Upper lobe of left lung (tissue), 6 donors: ENCODE measurements at regions not wholly inside any gene's neighbourhood (a gene's known extent, or its start where the extent isn't known, plus 50 kb on each side); places are given as distances from the start of the nearest gene placed in this dataset.

Experiments used
- ATAC-seq, 2 donors: fragments of 200-7000 bp; cut with Tn5 transposase; one replicate each; pipeline ENCODE4 v1.9.1; 2022; ENCODE audit warnings: mild to moderate bottlenecking in 2 of 2, moderate library complexity in 2 of 2; ENCODE audit not compliant: low FRiP score in 2 of 2
- DNase-seq, 2 donors: peaks; one replicate each; pipeline ENCODE4 v3.0.0-alpha.2; 2019 to 2020
- H3K27ac ChIP-seq, 4 donors: fragments of 200-600 bp; sonication (generic); one replicate each; pipeline ENCODE4 v1.5.1; 2016 to 2019
- H3K27me3 ChIP-seq, 4 donors: fragments of 200-600 bp; sonication (generic); one replicate each; pipeline ENCODE4 v1.5.1; 2017 to 2019
- H3K36me3 ChIP-seq, 4 donors: fragments of 200-600 bp; sonication (generic); one replicate each; pipeline ENCODE4 v1.5.1; 2016 to 2019
- H3K4me1 ChIP-seq, 4 donors: fragments of 200-600 bp; sonication (generic); one replicate each; pipeline ENCODE4 v1.5.1; 2018 to 2019
- H3K4me3 ChIP-seq, 4 donors: fragments of 200-600 bp; sonication (generic); one replicate each; pipeline ENCODE4 v1.5.1; 2017 to 2019; ENCODE audit warnings: mild to moderate bottlenecking in 2 of 4, moderate library complexity in 1 of 4
- H3K9me3 ChIP-seq, 4 donors: fragments of 200-600 bp; sonication (generic); one replicate each; pipeline ENCODE4 v1.5.1; 2018 to 2019
- CTCF ChIP-seq, 6 experiments: fragments of 450-650 bp in 4 of 6; fragments of 200-600 bp in 2 of 6; sonication (generic) in 2 of 6; IDR thresholded peaks; one replicate each; pipeline ENCODE4 v1.5.1; 2016 to 2019; ENCODE audit warnings: antibody characterized with exemption in 6 of 6
- EP300 ChIP-seq, 4 donors: sonication (generic); formaldehyde crosslinking; IDR thresholded peaks; one replicate each; pipeline ENCODE4 v1.5.1; 2017; ENCODE audit warnings: antibody characterized with exemption in 4 of 4, control low read depth in 2 of 4
- POLR2A ChIP-seq, 4 donors: fragments of 450-650 bp; IDR thresholded peaks; one replicate each; pipeline ENCODE4 v1.5.1; 2016 to 2017; ENCODE audit warnings: antibody characterized with exemption in 4 of 4, mild to moderate bottlenecking in 2 of 4
- POLR2AphosphoS5 ChIP-seq, 2 donors: sonication (generic); formaldehyde crosslinking; IDR thresholded peaks; one replicate each; pipeline ENCODE4 v1.5.1; 2017; ENCODE audit warnings: antibody characterized with exemption in 2 of 2
- WGBS, 2 donors: methylation state at CpG; one replicate each; pipeline ENCODE4 v1.1.5; 2017 to 2018; 5-methylcytosine and 5-hydroxymethylcytosine counted together
- donor health status: DM: no; HTN: no; CAD: no; lungs with moderate emphysema.
- donor health status: DM: no; HTN: yes; CAD: no; lungs with severe emphysema.

GRCh38 chr17:34125010-34125409, 130.1 kb upstream of the CCL2 start:
- Histone ChIP-seq H3K27ac (no peak overlapping the region), H3K36me3 (no peaks in the 10 kb centered on the region), H3K4me3 (no peak overlapping the region), H3K4me1 (no peaks in the 10 kb centered on the region), H3K27me3 (no peaks in the 10 kb centered on the region), H3K9me3 (no peaks in the 10 kb centered on the region)
- ATAC-seq: no peak
- WGBS, 2 donors: 79 to 82% methylated on average over 6 of the region's 6 CpGs
- no peak for DNase-seq
- TF ChIP-seq CTCF (IDR thresholded peaks at IDR 0.05): no peak
- no peak for TF ChIP-seq POLR2A (IDR thresholded peaks at IDR 0.05)

- ATAC-seq (no peak), DNase-seq (no peak)
- Histone ChIP-seq H3K4me3 (no peak overlapping the region), H3K4me1 (no peaks in the 10 kb centered on the region), H3K9me3 (no peaks in the 10 kb centered on the region), H3K27ac (no peak overlapping the region), H3K36me3 (no peaks in the 10 kb centered on the region), H3K27me3 (no peaks in the 10 kb centered on the region)
- 86 to 92% methylated on average over 3 of the region's 3 CpGs for WGBS, 2 donors
- TF ChIP-seq POLR2A (IDR thresholded peaks at IDR 0.05) (no peak), POLR2AphosphoS5 (IDR thresholded peaks at IDR 0.05) (no peak), CTCF (IDR thresholded peaks at IDR 0.05) (no peak), EP300 (IDR thresholded peaks at IDR 0.05) (no peak)
These were observed 129.2 kb upstream of the CCL2 start for GRCh38 chr17:34125921-34126320.

GRCh38 chr17:34126496-34126895, 128.6 kb upstream of the CCL2 start:
- H3K36me3 ChIP-seq: no peaks in the 10 kb centered on the region
- H3K27ac ChIP-seq: no peak overlapping the region
- ATAC-seq (no peak), DNase-seq (no peak)
- no peaks in the 10 kb centered on the region for H3K9me3 ChIP-seq
- no peaks in the 10 kb centered on the region for H3K4me1 ChIP-seq
- no peaks in the 10 kb centered on the region for H3K27me3 ChIP-seq
- no peak for TF ChIP-seq CTCF (IDR thresholded peaks at IDR 0.05)
- H3K4me3 ChIP-seq: no peak overlapping the region
- whole genome bisulfite sequencing, 2 donors: 79 to 89% methylated on average over 3 to 7 of the region's 7 CpGs

- Histone ChIP-seq H3K4me3 (no peak overlapping the region), H3K27me3 (no peaks in the 10 kb centered on the region), H3K36me3 (no peaks in the 10 kb centered on the region), H3K27ac (no peak overlapping the region), H3K4me1 (no peaks in the 10 kb centered on the region), H3K9me3 (no peaks in the 10 kb centered on the region)
- no peak for TF ChIP-seq POLR2A (IDR thresholded peaks at IDR 0.05)
- TF ChIP-seq POLR2AphosphoS5 (IDR thresholded peaks at IDR 0.05): no peak
- TF ChIP-seq EP300 (IDR thresholded peaks at IDR 0.05): no peak
- TF ChIP-seq CTCF (IDR thresholded peaks at IDR 0.05): no peak
- WGBS, 2 donors: 55 to 63% methylated on average over 3 of the region's 3 CpGs
- no peak for ATAC-seq
- no peak for DNase-seq
These were observed 128.1 kb upstream of the CCL2 start for GRCh38 chr17:34126965-34127364.

DNA sequence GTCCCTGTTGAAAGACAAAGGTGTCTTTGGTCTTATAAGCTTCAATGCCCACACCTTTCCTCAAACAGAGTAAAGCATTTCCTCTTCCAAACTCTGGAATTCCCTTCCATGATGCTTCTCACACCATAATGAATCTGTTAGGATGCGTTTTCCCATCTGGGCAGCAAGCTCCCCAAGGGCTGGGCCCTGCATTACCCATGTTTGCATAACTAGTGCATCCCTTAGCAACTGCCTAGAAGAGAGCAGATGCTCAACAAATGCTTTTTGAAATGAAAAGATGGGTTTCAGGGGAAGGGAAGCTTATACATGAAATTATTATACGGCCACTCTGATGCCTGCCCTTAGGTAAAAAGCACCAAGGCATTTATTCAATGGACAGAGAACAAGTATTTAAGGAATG, 124.5 kb upstream of the CCL2 start:
- Histone ChIP-seq H3K9me3 (no peaks in the 10 kb centered on the region), H3K27me3 (no peaks in the 10 kb centered on the region), H3K36me3 (no peaks in the 10 kb centered on the region), H3K4me1 (no peaks in the 10 kb centered on the region), H3K27ac (no peak overlapping the region), H3K4me3 (no peak overlapping the region)
- 58 to 69% methylated on average over 2 of the region's 2 CpGs for WGBS, 2 donors
- no peak for DNase-seq
- ATAC-seq: no peak
- TF ChIP-seq POLR2AphosphoS5 (IDR thresholded peaks at IDR 0.05) (no peak), EP300 (IDR thresholded peaks at IDR 0.05) (no peak), POLR2A (IDR thresholded peaks at IDR 0.05) (no peak), CTCF (IDR thresholded peaks at IDR 0.05) (no peak)
